Spleen (tissue), 7 donors: ENCODE measurements at regions not wholly inside any gene's neighbourhood (a gene's known extent, or its start where the extent isn't known, plus 50 kb on each side); places are given as distances from the start of the nearest gene placed in this dataset.

Source experiments
- CTCF ChIP-seq, 11 experiments: fragments of 200-600 bp in 7 of 11; fragments of 450-650 bp in 4 of 11; sonication (generic) in 4 of 11; IDR thresholded peaks in 8 of 11; conservative IDR thresholded peaks in 3 of 11; 1 replicate in 7 of 11; 2 replicates in 4 of 11; pipeline versions ENCODE4 v1.4.0 to v1.8.0; 2016 to 2021; ENCODE audit warnings: antibody characterized with exemption in 11 of 11, inconsistent platforms in 4 of 11, mild to moderate bottlenecking in 1 of 11
- POLR2A ChIP-seq, 3 donors: fragments of 450-650 bp; IDR thresholded peaks; one replicate each; pipeline ENCODE4 v1.5.1; 2017; ENCODE audit warnings: antibody characterized with exemption in 3 of 3, mild to moderate bottlenecking in 1 of 3
- POLR2AphosphoS5 ChIP-seq, 3 donors: sonication (generic); formaldehyde crosslinking; IDR thresholded peaks; one replicate each; pipeline ENCODE4 v1.5.1; 2017; ENCODE audit warnings: antibody characterized with exemption in 3 of 3
- donor health status: DM: no; HTN: no; CAD: no; lungs with moderate emphysema.
- donor health status: DM: no; HTN: no; CAD: no.
- donor health status: DM: no; HTN: no; CAD: no.

GRCh38 chr9:95735701-95736100 is 139.8 kb upstream of the ERCC6L2 start:
- TF ChIP-seq CTCF (IDR thresholded peaks at IDR 0.05 in 8 of 11, conservative IDR thresholded peaks at IDR 0.05 in 3 of 11): no peak
- no peak for TF ChIP-seq POLR2A (IDR thresholded peaks at IDR 0.05)
- TF ChIP-seq POLR2AphosphoS5 (IDR thresholded peaks at IDR 0.05): no peak
